IMR-90 (cell line): ENCODE measurements at regions not wholly inside any gene's neighbourhood (a gene's known extent, or its start where the extent isn't known, plus 50 kb on each side); places are given as distances from the start of the nearest gene placed in this dataset.

ENCODE experiments used
- ATAC-seq: fragments of 200-7000 bp; cut with Tn5 transposase; 2 replicates; pipeline ENCODE4 v1.9.1; 2020; ENCODE audit warnings: low read depth, mild to moderate bottlenecking, moderate library complexity
- BruUV-seq: library from RNA; stranded (reverse); fragments of 400-500 nt; replicated peaks from 2 replicates; lab custom pipeline; 2021; lab: Mats Ljungman, UMichigan
- CTCF ChIA-PET: fragments of 300-600 bp; formaldehyde crosslinking; extraction: SDS; loops from one replicate; lab custom pipeline; 2021; ENCODE audit warnings: antibody characterized with exemption; lab: Yijun Ruan, JAX
- POLR2A ChIA-PET: fragments of 300-600 bp; sonication (Branson Sonifier 250); formaldehyde crosslinking; loops from one replicate; lab custom pipeline; 2022; ENCODE audit warnings: antibody characterized with exemption; ENCODE audit not compliant: unreplicated experiment; lab: Charles Lee
- DNase-seq: peaks from one replicate; pipeline ENCODE4 v3.0.0; 2013
- H2AFZ ChIP-seq: replicated peaks from 2 replicates; pipeline ENCODE3; 2013; ENCODE audit warnings: low read length, mild to moderate bottlenecking; ENCODE audit not compliant: poor library complexity
- H2AK5ac ChIP-seq: 2 replicates; pipeline ENCODE4 v1.6.1; 2013; ENCODE audit warnings: low read depth, low read length, inconsistent platforms
- H2AK9ac ChIP-seq: replicated peaks from 2 replicates; pipeline ENCODE3; 2013; ENCODE audit warnings: mild to moderate bottlenecking, low read depth, low read length, moderate library complexity; ENCODE audit not compliant: poor library complexity
- H2BK120ac ChIP-seq: 2 replicates; pipeline ENCODE4 v1.6.1; 2013; ENCODE audit warnings: low read depth, low read length, inconsistent platforms
- H2BK15ac ChIP-seq: 3 replicates; pipeline ENCODE4 v1.6.1; 2013; ENCODE audit warnings: low read depth, low read length, inconsistent platforms
- H2BK20ac ChIP-seq: 2 replicates; pipeline ENCODE4 v1.6.1; 2013; ENCODE audit warnings: low read depth, mild to moderate bottlenecking, inconsistent platforms, low read length, moderate library complexity
- H2BK5ac ChIP-seq: 2 replicates; pipeline ENCODE4 v1.6.1; 2013; ENCODE audit warnings: mild to moderate bottlenecking, low read depth, low read length, inconsistent platforms; ENCODE audit not compliant: poor library complexity, severe bottlenecking
- H3K14ac ChIP-seq: replicated peaks from 2 replicates; pipeline ENCODE4 v1.6.1; 2013; ENCODE audit warnings: low read depth, low read length, inconsistent platforms
- H3K18ac ChIP-seq: 2 replicates; pipeline ENCODE4 v1.6.1; 2013; ENCODE audit warnings: low read depth, low read length, control low read depth
- H3K23ac ChIP-seq: 2 replicates; pipeline ENCODE4 v1.6.1; 2013; ENCODE audit warnings: low read depth, low read length, inconsistent platforms
- H3K27ac ChIP-seq: 2 replicates; pipeline ENCODE4 v1.5.1; 2013; ENCODE audit warnings: mild to moderate bottlenecking, control low read depth, low read length; ENCODE audit not compliant: insufficient read depth
- H3K27me3 ChIP-seq: 2 replicates; pipeline ENCODE4 v1.6.1; 2013; ENCODE audit warnings: low read length; ENCODE audit not compliant: control insufficient read depth, insufficient read depth
- H3K36me3 ChIP-seq: 2 replicates; pipeline ENCODE4 v1.6.1; 2013; ENCODE audit warnings: low read length, mixed read lengths; ENCODE audit not compliant: control insufficient read depth, insufficient read depth
- H3K4ac ChIP-seq: 2 replicates; pipeline ENCODE4 v1.6.1; 2013; ENCODE audit warnings: low read depth, low read length, inconsistent platforms
- H3K4me1 ChIP-seq: 2 replicates; pipeline ENCODE4 v1.6.1; 2013; ENCODE audit warnings: low read length, mixed read lengths; ENCODE audit not compliant: control insufficient read depth, insufficient read depth
- H3K4me2 ChIP-seq: 2 replicates; pipeline ENCODE4 v1.6.1; 2013; ENCODE audit warnings: low read depth, mild to moderate bottlenecking, control low read depth, low read length, moderate library complexity
- H3K4me3 ChIP-seq: 2 replicates; pipeline ENCODE4 v1.5.1; 2013; ENCODE audit warnings: low read depth, mild to moderate bottlenecking, control low read depth, low read length, moderate library complexity; ENCODE audit not compliant: insufficient read depth
- H3K56ac ChIP-seq: 2 replicates; pipeline ENCODE4 v1.6.1; 2013; ENCODE audit warnings: low read length, inconsistent platforms; ENCODE audit not compliant: insufficient read depth; ENCODE audit errors: extremely low read depth
- H3K79me1 ChIP-seq, 2 experiments: 2 replicates each; pipeline ENCODE4 v1.6.1; 2013; ENCODE audit warnings: low read length in 2 of 2, inconsistent platforms in 1 of 2, low read depth in 1 of 2
- H3K9ac ChIP-seq: 2 replicates; pipeline ENCODE4 v1.6.1; 2013; ENCODE audit warnings: low read depth, low read length, control low read depth
- H3K9me1 ChIP-seq: 2 replicates; pipeline ENCODE4 v1.6.1; 2013; ENCODE audit warnings: low read length, inconsistent platforms; ENCODE audit not compliant: insufficient read depth
- H3K9me3 ChIP-seq: 2 replicates; pipeline ENCODE4 v1.6.1; 2013; ENCODE audit warnings: low read length; ENCODE audit not compliant: control insufficient read depth, insufficient read depth
- H4K20me1 ChIP-seq: 2 replicates; pipeline ENCODE4 v1.6.1; 2013; ENCODE audit warnings: low read length, inconsistent platforms; ENCODE audit not compliant: insufficient read depth
- H4K5ac ChIP-seq: 2 replicates; pipeline ENCODE4 v1.6.1; 2013; ENCODE audit warnings: mild to moderate bottlenecking, low read depth, low read length, control low read depth
- H4K8ac ChIP-seq, 2 experiments: 2 replicates each; pipeline ENCODE4 v1.6.1; 2013; ENCODE audit warnings: low read depth in 2 of 2, low read length in 2 of 2, control low read depth in 1 of 2, inconsistent platforms in 1 of 2
- H4K91ac ChIP-seq: 2 replicates; pipeline ENCODE4 v1.6.1; 2013; ENCODE audit warnings: low read depth, low read length, inconsistent platforms; ENCODE audit not compliant: insufficient read depth
- BHLHE40 ChIP-seq: fragments of 150-350 bp; IDR thresholded peaks from 2 replicates; pipeline ENCODE4 v1.6.1; 2016; ENCODE audit warnings: mild to moderate bottlenecking, low read depth, low read length
- CEBPB ChIP-seq: IDR thresholded peaks from 2 replicates; pipeline ENCODE4 v1.6.1; 2012; ENCODE audit warnings: low read depth, low read length, improper control_type of control experiment
- CHD1 ChIP-seq: IDR thresholded peaks from 2 replicates; pipeline ENCODE4 v1.6.1; 2012; ENCODE audit warnings: low read depth, low read length, improper control_type of control experiment
- FOS ChIP-seq: fragments of 150-350 bp; IDR thresholded peaks from 2 replicates; pipeline ENCODE4 v1.6.1; 2016; ENCODE audit warnings: low read depth, low read length
- MAFK ChIP-seq: IDR thresholded peaks from 2 replicates; pipeline ENCODE4 v1.6.1; 2012; ENCODE audit warnings: low read depth, low read length, improper control_type of control experiment
- MXI1 ChIP-seq: IDR thresholded peaks from 2 replicates; pipeline ENCODE4 v1.6.1; 2012; ENCODE audit warnings: low read depth, mild to moderate bottlenecking, low read length, moderate library complexity, borderline replicate concordance
- NFE2L2 ChIP-seq: fragments of 150-350 bp; IDR thresholded peaks from 2 replicates; pipeline ENCODE4 v1.6.1; 2016; ENCODE audit warnings: low read depth, mild to moderate bottlenecking, low read length
- POLR2A ChIP-seq: IDR thresholded peaks from 2 replicates; pipeline ENCODE4 v1.6.1; 2012; ENCODE audit warnings: mild to moderate bottlenecking, low read depth, low read length
- RAD21 ChIP-seq: IDR thresholded peaks from 2 replicates; pipeline ENCODE4 v1.6.1; 2012; ENCODE audit warnings: low read length, improper control_type of control experiment
- RCOR1 ChIP-seq: IDR thresholded peaks from 2 replicates; pipeline ENCODE4 v1.6.1; 2012; ENCODE audit warnings: mild to moderate bottlenecking, low read length, improper control_type of control experiment; ENCODE audit not compliant: insufficient replicate concordance
- RFX5 ChIP-seq: IDR thresholded peaks from 2 replicates; pipeline ENCODE4 v1.8.0; 2012; ENCODE audit warnings: low read depth, mild to moderate bottlenecking, low read length, moderate library complexity
- dilution Hi-C: fragments of 300-500 bp; cut with HindIII; formaldehyde crosslinking; loops from one replicate; pipeline ENCODE4 v1.14.3; 2018; ENCODE audit warnings: low sequenced_read_pairs; ENCODE audit not compliant: unreplicated experiment
- in situ Hi-C: fragments of 300-500 bp; cut with MboI; formaldehyde crosslinking; loops from 3 replicates; pipeline ENCODE4 v1.14.3; 2019; ENCODE audit warnings: low sequenced_read_pairs, inconsistent platforms, mixed read lengths
- intact Hi-C: fragments of 100-400 bp; cut with micrococcal nuclease; formaldehyde crosslinking; loops from 2 replicates; pipeline ENCODE4 v1.10.0; 2022
- TF ChIP-seq, protein P1 (sequence below): conservative IDR thresholded peaks from 2 replicates; pipeline ENCODE4 v1.5.1; 2012; ENCODE audit warnings: mild to moderate bottlenecking, low read depth, low read length, improper control_type of control experiment

DNA sequence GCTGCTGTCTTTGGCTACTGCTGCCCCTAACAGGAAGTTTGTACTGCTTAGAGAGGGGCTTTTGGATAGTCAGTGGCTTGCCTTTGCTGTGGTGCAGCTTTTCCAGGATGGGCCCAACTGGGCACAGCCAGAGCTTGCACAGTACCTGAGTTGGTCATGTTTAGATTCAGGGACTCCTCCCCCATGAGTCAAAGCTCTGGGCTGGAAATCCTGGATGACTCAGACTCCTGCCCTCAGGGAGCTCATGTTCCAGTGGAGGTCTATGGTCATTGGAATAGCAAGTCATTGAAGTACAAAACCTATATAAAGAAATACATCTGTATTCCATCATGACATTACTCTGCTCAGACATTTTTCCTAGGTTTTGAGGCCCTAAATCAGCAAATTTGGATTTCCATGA, 66.7 kb upstream of the PJA1 start:
- H2BK20ac ChIP-seq = no peak overlapping the region
- no peak overlapping the region for H3K14ac ChIP-seq
- no TSS peak for BruUV-seq
- TF ChIP-seq NFE2L2 (no peak), MXI1 (no peak), BHLHE40 (no peak), CEBPB (no peak), RCOR1 (no peak), POLR2A (no peak), RAD21 (no peak), CHD1 (no peak), RFX5 (no peak), MAFK (no peak), FOS (no peak)
- TF ChIP-seq, protein P1, sequence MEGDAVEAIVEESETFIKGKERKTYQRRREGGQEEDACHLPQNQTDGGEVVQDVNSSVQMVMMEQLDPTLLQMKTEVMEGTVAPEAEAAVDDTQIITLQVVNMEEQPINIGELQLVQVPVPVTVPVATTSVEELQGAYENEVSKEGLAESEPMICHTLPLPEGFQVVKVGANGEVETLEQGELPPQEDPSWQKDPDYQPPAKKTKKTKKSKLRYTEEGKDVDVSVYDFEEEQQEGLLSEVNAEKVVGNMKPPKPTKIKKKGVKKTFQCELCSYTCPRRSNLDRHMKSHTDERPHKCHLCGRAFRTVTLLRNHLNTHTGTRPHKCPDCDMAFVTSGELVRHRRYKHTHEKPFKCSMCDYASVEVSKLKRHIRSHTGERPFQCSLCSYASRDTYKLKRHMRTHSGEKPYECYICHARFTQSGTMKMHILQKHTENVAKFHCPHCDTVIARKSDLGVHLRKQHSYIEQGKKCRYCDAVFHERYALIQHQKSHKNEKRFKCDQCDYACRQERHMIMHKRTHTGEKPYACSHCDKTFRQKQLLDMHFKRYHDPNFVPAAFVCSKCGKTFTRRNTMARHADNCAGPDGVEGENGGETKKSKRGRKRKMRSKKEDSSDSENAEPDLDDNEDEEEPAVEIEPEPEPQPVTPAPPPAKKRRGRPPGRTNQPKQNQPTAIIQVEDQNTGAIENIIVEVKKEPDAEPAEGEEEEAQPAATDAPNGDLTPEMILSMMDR = no peak
- no peak for ATAC-seq
- no peak overlapping the region for H2BK5ac ChIP-seq
- no peak overlapping the region for H3K9ac ChIP-seq
- H3K18ac ChIP-seq = no peak overlapping the region
- peaks cover 4% of the 10 kb centered on the region; the same call in 1 of the 2 replicates for H3K9me3 ChIP-seq
- no peak overlapping the region for H3K23ac ChIP-seq
- dilution Hi-C loops = no loop called here
- no peak overlapping the region for H4K5ac ChIP-seq
- H3K36me3 ChIP-seq = no peaks in the 10 kb centered on the region
- no peak overlapping the region for H4K91ac ChIP-seq
- intact Hi-C loops = no loop called here
- peaks cover 16% of the 10 kb centered on the region for H3K27me3 ChIP-seq
- no peak overlapping the region for H2AFZ ChIP-seq
- H2AK9ac ChIP-seq = no peak overlapping the region
- H3K27ac ChIP-seq = no peak overlapping the region
- H3K4me2 ChIP-seq = no peak overlapping the region
- no peak overlapping the region for H2BK120ac ChIP-seq
- CTCF ChIA-PET = no interaction called here
- in situ Hi-C loops = no loop called here
- H2AK5ac ChIP-seq = no peak overlapping the region
- no peaks in the 10 kb centered on the region; the same call in 1 of the 2 replicates for H3K4me1 ChIP-seq
- no peak overlapping the region for H3K4me3 ChIP-seq
- no peak overlapping the region for H3K56ac ChIP-seq
- no peak overlapping the region for H2BK15ac ChIP-seq
- no peak overlapping the region for H3K4ac ChIP-seq
- POLR2A ChIA-PET = interaction anchor here (0.6 kb wide), 1 partner anchor 192 kb away, joined by 3 read pairs; no protein-coding TSS in a partner anchor
- no peaks in the 10 kb centered on the region; the same call in 1 of the 2 replicates for H3K9me1 ChIP-seq
- H4K8ac ChIP-seq = no peak overlapping the region
- no peaks in the 10 kb centered on the region for H3K79me1 ChIP-seq
- DNase-seq = no peak
- no peaks in the 10 kb centered on the region for H4K20me1 ChIP-seq
